Bronchial epithelial cell (primary cell): ENCODE measurements at regions not wholly inside any gene's neighbourhood (a gene's known extent, or its start where the extent isn't known, plus 50 kb on each side); places are given as distances from the start of the nearest gene placed in this dataset.

Experiments used
- DNase-seq: peaks from one replicate; pipeline ENCODE4 v3.0.0-alpha.2; 2010; ENCODE audit warnings: low read depth
- FAIRE-seq: peaks from 2 replicates; lab custom pipeline; 2011; peaks lifted over from hg19 to GRCh38; lab: Jason Lieb, UNC
- H3K27me3 ChIP-seq: 2 replicates; pipeline ENCODE4 v1.5.1; 2011; ENCODE audit warnings: low read length; ENCODE audit not compliant: control insufficient read depth, insufficient read depth
- H3K36me3 ChIP-seq: 2 replicates; pipeline ENCODE4 v1.5.1; 2011; ENCODE audit warnings: low read length; ENCODE audit not compliant: control insufficient read depth, insufficient read depth
- H3K4me3 ChIP-seq: 2 replicates; pipeline ENCODE4 v1.5.1; 2011; ENCODE audit warnings: mild to moderate bottlenecking, low read depth, low read length, control low read depth
- CTCF ChIP-seq: IDR thresholded peaks from 2 replicates; pipeline ENCODE4 v1.5.1; 2011; ENCODE audit warnings: mild to moderate bottlenecking, moderate library complexity, low read length, control low read depth, inconsistent platforms; ENCODE audit not compliant: insufficient read depth, severe bottlenecking

- TF ChIP-seq CTCF, result no peak
- H3K27me3 ChIP-seq, result no peaks in the 10 kb centered on the region
- H3K36me3 ChIP-seq, result no peaks in the 10 kb centered on the region
- DNase-seq (no peak), FAIRE-seq (no peak)
- H3K4me3 ChIP-seq, result no peak overlapping the region
Observed at GRCh38 chr10:108055506-108055905, 891.0 kb upstream of the SORCS1 start.

- Histone ChIP-seq H3K36me3 (no peaks in the 10 kb centered on the region), H3K27me3 (no peaks in the 10 kb centered on the region), H3K4me3 (no peak overlapping the region)
- no peak for TF ChIP-seq CTCF
- DNase-seq (peak; percentile 94), FAIRE-seq (no peak)
Observed at GRCh38 chr10:108052981-108053380, 888.5 kb upstream of the SORCS1 start.

DNA sequence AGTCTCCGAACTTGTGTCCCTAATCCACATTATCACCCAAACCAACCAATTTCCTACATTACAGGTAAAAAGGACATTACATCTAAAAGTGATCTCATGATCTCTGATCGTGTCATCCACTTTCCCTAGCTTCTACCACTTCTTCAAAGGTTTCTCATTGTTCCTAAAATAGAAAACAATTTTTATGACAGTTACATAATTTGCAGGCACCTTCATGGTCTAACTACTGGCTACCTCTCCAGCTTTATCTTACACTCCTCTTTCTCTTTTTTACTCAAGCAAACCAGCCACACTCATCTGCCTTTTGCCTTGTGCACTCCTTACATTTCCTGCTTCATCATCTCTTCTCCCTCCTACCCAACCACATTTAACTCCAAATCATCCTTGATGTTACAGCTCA, 886.7 kb upstream of the SORCS1 start:
- no peaks in the 10 kb centered on the region for H3K36me3 ChIP-seq
- peak; percentile 27 for DNase-seq
- FAIRE-seq, result no peak
- no peak for TF ChIP-seq CTCF
- H3K27me3 ChIP-seq, result no peaks in the 10 kb centered on the region
- H3K4me3 ChIP-seq, result no peak overlapping the region

GRCh38 chr10:108050626-108051025, 886.1 kb upstream of the SORCS1 start:
- FAIRE-seq (no peak), DNase-seq (no peak)
- no peak for TF ChIP-seq CTCF
- Histone ChIP-seq H3K4me3 (no peak overlapping the region), H3K36me3 (no peaks in the 10 kb centered on the region), H3K27me3 (no peaks in the 10 kb centered on the region)

- FAIRE-seq (no peak), DNase-seq (peak; percentile 58)
- TF ChIP-seq CTCF, result no peak
- Histone ChIP-seq H3K27me3 (no peaks in the 10 kb centered on the region), H3K4me3 (no peak overlapping the region), H3K36me3 (no peaks in the 10 kb centered on the region)
Observed at GRCh38 chr10:108049668-108050067, 885.2 kb upstream of the SORCS1 start.

DNA sequence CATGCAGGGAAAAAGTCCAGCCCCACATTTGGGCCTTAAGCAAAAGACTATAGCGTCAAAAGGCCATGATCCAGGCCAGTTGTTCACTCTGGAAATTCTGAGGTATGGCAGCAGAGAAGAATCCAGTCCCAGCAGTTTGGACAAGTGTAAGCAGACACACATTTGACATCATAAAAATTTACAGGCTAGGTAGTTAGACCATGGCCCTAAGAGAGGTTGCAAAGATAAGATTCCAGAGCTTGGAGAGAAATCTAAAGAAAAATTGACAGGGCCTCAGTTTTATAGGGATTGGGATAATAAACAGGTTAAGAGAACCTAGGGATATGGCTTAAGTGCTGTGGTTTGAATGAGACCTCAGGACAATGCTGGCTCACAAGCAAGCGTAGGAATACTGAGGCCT, 884.4 kb upstream of the SORCS1 start:
- no peak for DNase-seq
- Histone ChIP-seq H3K36me3 (no peaks in the 10 kb centered on the region), H3K27me3 (no peaks in the 10 kb centered on the region), H3K4me3 (no peak overlapping the region)
- TF ChIP-seq CTCF, result no peak
- FAIRE-seq, result no peak
